Non-pigmented ciliary epithelial cell (primary cell): ENCODE measurements at regions not wholly inside any gene's neighbourhood (a gene's known extent, or its start where the extent isn't known, plus 50 kb on each side); places are given as distances from the start of the nearest gene placed in this dataset.

Experiments used
- DNase-seq: peaks from one replicate; pipeline ENCODE4 v3.0.0-alpha.2; 2010; ENCODE audit warnings: low read depth

- no peak for DNase-seq
Observed at GRCh38 chr22:27540656-27541396, 260.7 kb downstream of the MN1 start.

- DNase-seq = no peak
Observed at GRCh38 chr22:27541836-27542235, 259.7 kb downstream of the MN1 start.

GRCh38 chr22:27542602-27543001 is 259.0 kb downstream of the MN1 start:
- no peak for DNase-seq

- DNase-seq = no peak
Observed at GRCh38 chr22:27543460-27543859, 258.1 kb downstream of the MN1 start.

GRCh38 chr22:27545085-27545484 is 256.5 kb downstream of the MN1 start:
- DNase-seq = no peak

- no peak for DNase-seq
Observed at GRCh38 chr22:27546157-27546935, 255.2 kb downstream of the MN1 start.

- no peak for DNase-seq
Observed at GRCh38 chr22:27551402-27551801, 250.2 kb downstream of the MN1 start.

- DNase-seq = no peak
Observed at GRCh38 chr22:27552176-27552575, 249.4 kb downstream of the MN1 start.

GRCh38 chr22:27552863-27553262 is 248.7 kb downstream of the MN1 start:
- DNase-seq = no peak

- no peak for DNase-seq
Observed at GRCh38 chr22:27554106-27554811, 247.3 kb downstream of the MN1 start.

- DNase-seq = no peak
Observed at GRCh38 chr22:27554841-27555456, 246.6 kb downstream of the MN1 start.

- DNase-seq = no peak
Observed at GRCh38 chr22:27556371-27556770, 245.2 kb downstream of the MN1 start.

- DNase-seq = no peak
Observed at GRCh38 chr22:27557286-27558008, 244.1 kb downstream of the MN1 start.

- no peak for DNase-seq
Observed at GRCh38 chr22:27558658-27559371, 242.7 kb downstream of the MN1 start.

- DNase-seq = no peak
Observed at GRCh38 chr22:27560781-27561180, 240.8 kb downstream of the MN1 start.

- no peak for DNase-seq
Observed at GRCh38 chr22:27561286-27561904, 240.2 kb downstream of the MN1 start.

- no peak for DNase-seq
Observed at GRCh38 chr22:27564806-27565205, 236.8 kb downstream of the MN1 start.

GRCh38 chr22:27566602-27567001 is 235.0 kb downstream of the MN1 start:
- no peak for DNase-seq

- no peak for DNase-seq
Observed at GRCh38 chr22:27568265-27568664, 233.3 kb downstream of the MN1 start.

- DNase-seq = no peak
Observed at GRCh38 chr22:27571463-27572277, 229.9 kb downstream of the MN1 start.
